ENCODE measurements at regions not wholly inside any gene's neighbourhood (a gene's known extent, or its start where the extent isn't known, plus 50 kb on each side); places are given as distances from the start of the nearest gene placed in this dataset.

GRCh38 chr2:160674146-160674750 is 180.6 kb upstream of the RBMS1 start:
- H3K27ac ChIP-seq = no peak overlapping the region
- no peak for DNase-seq (ENCODE audit: low spot score)
- no peak overlapping the region for H3K4me3 ChIP-seq
- TF ChIP-seq, protein P1, sequence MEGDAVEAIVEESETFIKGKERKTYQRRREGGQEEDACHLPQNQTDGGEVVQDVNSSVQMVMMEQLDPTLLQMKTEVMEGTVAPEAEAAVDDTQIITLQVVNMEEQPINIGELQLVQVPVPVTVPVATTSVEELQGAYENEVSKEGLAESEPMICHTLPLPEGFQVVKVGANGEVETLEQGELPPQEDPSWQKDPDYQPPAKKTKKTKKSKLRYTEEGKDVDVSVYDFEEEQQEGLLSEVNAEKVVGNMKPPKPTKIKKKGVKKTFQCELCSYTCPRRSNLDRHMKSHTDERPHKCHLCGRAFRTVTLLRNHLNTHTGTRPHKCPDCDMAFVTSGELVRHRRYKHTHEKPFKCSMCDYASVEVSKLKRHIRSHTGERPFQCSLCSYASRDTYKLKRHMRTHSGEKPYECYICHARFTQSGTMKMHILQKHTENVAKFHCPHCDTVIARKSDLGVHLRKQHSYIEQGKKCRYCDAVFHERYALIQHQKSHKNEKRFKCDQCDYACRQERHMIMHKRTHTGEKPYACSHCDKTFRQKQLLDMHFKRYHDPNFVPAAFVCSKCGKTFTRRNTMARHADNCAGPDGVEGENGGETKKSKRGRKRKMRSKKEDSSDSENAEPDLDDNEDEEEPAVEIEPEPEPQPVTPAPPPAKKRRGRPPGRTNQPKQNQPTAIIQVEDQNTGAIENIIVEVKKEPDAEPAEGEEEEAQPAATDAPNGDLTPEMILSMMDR (IDR thresholded peaks at IDR 0.05) = no peak

GRCh38 chr2:160679686-160680085 is 186.1 kb upstream of the RBMS1 start:
- Histone ChIP-seq H3K4me3 (no peak overlapping the region), H3K27ac (no peak overlapping the region)
- DNase-seq (ENCODE audit: low spot score) = no peak
- TF ChIP-seq, protein P1 (IDR thresholded peaks at IDR 0.05) = no peak

DNA sequence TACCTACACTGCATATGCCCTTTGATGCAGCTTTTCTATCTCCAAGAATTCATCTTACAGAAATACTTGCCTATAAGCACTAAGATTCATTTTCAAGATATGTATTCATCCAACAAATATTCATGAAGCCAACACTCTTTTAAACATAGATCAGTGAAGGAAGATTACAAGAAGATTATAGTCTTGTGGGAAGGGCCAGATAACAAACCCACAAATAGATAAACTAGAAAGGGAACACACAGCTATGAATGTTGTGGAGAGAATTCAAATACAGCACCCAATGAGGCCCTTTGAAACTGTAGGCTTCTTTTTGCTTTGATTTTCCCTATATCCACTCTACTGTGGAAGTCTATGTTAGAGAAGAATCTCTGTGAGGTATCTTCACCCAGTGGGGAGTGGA is 186.7 kb upstream of the RBMS1 start:
- Histone ChIP-seq H3K27ac (no peak overlapping the region), H3K4me3 (no peak overlapping the region)
- no peak for DNase-seq (ENCODE audit: low spot score)
- TF ChIP-seq, protein P1 (IDR thresholded peaks at IDR 0.05) = no peak

DNA sequence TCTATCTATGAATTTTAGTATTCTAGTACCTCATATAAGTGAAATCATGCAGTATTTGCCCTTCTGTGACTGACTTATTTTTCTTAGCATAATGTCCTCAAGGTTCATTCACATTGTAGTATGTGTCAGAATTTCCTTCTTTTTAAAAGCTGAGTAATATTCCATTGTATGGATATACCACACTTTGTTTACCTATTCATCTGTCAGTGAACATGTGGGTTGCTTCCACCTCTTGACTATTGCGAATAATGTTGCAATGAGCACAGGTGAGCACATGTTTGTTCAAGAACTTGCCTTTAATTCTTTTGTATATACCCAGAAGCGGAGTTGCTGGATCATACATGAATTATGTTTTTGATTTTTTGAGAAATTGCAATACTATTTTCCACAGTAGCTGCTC is 187.4 kb upstream of the RBMS1 start:
- Histone ChIP-seq H3K27ac (no peak overlapping the region), H3K4me3 (no peak overlapping the region)
- no peak for DNase-seq (ENCODE audit: low spot score)
- TF ChIP-seq, protein P1 (IDR thresholded peaks at IDR 0.05) = no peak

- DNase-seq (ENCODE audit: low spot score) = no peak
- H3K27ac ChIP-seq = no peak overlapping the region
- no peak overlapping the region for H3K4me3 ChIP-seq
- TF ChIP-seq, protein P1 (IDR thresholded peaks at IDR 0.05) = no peak
Measured at GRCh38 chr2:160683206-160683605, 189.6 kb upstream of the RBMS1 start.

GRCh38 chr2:160687629-160688028 is 194.0 kb upstream of the RBMS1 start:
- no peak for DNase-seq (ENCODE audit: low spot score)
- TF ChIP-seq, protein P1 (IDR thresholded peaks at IDR 0.05) = no peak
- no peak overlapping the region for H3K27ac ChIP-seq
- no peak overlapping the region for H3K4me3 ChIP-seq

GRCh38 chr2:160689441-160689840 is 195.8 kb upstream of the RBMS1 start:
- no peak for DNase-seq (ENCODE audit: low spot score)
- Histone ChIP-seq H3K27ac (no peak overlapping the region), H3K4me3 (no peak overlapping the region)
- TF ChIP-seq, protein P1 (IDR thresholded peaks at IDR 0.05) = no peak

Data from coronary artery (tissue), 2 donors.